GM21526 (cell line): ENCODE measurements at regions not wholly inside any gene's neighbourhood (a gene's known extent, or its start where the extent isn't known, plus 50 kb on each side); places are given as distances from the start of the nearest gene placed in this dataset.

ENCODE experiments used
- ATAC-seq: cut with Tn5 transposase; IDR thresholded peaks from one replicate; pipeline ENCODE4 v1.9.1; 2021; ENCODE audit warnings: moderate library complexity; ENCODE audit not compliant: unreplicated experiment, low FRiP score

GRCh38 chr15:31151301-31152233, 50.0 kb upstream of the TRPM1 start:
- ATAC-seq = no peak

- no peak for ATAC-seq
Observed at GRCh38 chr15:31153531-31153930, 52.0 kb upstream of the TRPM1 start.

GRCh38 chr15:31155151-31155550, 53.6 kb upstream of the TRPM1 start:
- ATAC-seq = no peak

GRCh38 chr15:31156226-31156625, 54.7 kb upstream of the TRPM1 start:
- no peak for ATAC-seq

DNA sequence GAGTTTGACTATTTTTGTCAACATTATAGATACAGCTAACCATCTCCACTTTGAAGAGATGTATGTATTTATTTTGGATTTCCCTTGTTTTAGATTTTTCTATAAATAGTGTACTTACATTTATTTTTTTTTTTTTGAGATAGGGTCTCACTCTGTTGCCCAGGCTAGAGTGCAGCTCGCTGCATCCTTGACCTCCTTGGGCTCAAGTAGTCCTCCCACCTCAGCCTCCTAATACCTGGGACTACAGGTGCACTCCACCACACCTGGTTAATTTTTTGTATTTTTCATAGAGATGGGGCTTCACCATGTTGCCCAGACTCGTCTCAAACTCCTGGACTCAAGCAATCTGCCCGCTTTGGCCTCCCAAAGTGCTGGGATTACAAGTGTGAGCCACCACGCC, 55.3 kb upstream of the TRPM1 start:
- ATAC-seq = no peak

- no peak for ATAC-seq
Observed at GRCh38 chr15:31157644-31158069, 56.1 kb upstream of the TRPM1 start.

DNA sequence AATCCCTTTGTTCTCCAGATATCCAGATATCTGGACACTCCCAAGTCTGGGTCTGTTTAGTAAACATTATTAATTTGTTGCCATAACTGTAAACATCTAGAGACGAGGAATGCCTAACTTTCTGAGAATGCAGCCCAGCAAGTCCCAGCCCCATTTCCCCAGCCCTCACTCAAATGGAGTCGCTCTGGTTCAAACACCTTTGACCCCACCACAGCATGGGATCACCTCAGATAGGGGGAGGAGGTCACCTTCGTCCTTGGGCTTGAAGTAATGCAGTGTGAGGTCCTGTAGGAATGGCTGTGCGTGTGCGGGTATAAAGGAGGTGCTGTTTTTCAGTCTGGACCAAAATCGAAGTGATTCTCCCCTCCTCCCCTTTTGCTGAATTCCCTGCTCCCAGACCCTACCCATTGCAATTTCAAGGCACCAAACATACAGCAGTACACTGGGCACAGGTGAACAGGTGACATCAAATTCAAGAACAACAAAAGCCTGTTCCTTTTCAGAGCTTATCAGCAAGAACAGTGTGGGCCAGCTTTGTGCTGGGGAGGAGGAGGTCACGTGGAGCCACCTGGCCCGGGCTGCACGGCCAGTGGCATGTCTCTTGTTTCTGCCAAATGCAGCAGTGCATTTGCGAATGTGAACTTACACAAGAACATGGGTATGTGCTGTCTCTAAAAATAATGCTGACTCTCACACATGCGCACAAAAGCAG, 57.5 kb upstream of the TRPM1 start:
- ATAC-seq = no peak

- ATAC-seq = no peak
Observed at GRCh38 chr15:31159837-31160236, 58.3 kb upstream of the TRPM1 start.

DNA sequence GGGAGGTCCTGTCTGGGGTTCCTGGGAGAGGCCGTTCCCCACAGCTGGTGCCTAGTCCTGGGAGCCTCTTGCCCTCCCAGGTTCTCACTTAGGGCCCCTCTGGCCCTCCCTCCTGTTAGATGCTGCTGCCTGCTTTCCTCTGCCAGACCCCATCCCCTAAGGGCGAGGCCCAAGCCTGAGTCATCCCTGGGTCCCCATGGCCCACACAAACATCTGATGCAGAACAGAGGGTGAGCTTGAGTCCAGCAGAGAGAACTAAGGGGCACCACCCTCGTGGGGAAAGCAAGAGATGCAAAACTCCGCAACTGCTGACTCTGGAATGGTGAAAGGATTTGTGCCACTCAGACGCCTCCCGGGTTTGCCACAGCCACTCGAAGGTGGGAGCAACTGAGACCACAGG, 58.8 kb upstream of the TRPM1 start:
- no peak for ATAC-seq

DNA sequence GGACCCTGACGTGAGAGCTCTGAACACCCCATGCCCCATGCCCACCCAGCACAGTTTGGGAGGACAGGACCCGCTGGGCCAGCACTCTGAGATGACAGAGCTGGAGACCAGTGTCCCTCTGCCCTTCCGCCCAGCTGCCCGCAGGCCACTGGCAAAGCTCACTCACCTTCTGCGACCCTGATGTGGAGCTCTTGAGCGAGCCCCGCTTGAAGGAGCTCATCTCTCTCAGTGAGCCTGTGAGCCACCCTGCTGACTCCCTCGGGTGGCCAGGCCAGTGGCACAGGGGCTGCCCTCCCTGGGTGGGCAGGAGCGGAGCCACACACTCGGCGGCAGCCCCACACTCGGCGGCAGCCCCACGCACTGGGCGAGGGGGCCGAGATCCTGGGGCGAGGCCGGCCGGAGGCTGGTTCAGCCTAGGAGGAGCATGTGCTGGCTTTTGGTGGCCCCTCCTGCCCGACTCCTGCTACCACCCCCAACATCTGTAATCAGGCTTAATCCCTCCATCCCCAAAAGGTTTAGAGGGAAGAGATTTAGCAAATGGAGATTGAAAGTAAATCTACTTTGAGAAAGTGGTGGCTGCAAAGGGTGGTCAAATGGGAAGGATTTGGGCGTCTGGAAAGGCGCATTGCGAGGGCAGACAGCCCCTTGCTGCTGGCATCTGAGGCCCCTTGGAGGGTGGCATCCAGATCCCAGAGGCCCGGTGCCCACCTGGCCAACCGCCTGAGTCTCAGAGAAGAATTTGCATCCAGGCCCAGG, 59.4 kb upstream of the TRPM1 start:
- ATAC-seq = no peak

DNA sequence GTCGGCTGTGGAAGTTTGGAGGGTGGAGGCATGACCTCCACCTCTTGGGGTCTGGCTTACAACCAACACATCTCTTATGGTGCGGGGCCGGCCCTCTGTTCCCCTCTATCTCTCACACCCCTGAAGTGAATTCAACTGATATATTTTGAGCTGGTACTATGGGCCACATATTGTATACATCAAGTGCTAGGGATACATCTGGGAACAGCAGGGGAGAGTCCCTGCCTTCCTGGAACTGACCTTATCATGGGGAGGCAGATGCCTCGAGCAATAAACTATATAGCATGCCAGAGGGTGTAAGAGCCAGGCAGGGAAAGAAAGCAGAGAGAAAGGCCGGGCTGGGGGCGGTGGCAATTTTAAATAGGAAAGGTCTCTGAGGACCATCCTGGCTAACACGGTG, 60.4 kb upstream of the TRPM1 start:
- ATAC-seq = no peak

- no peak for ATAC-seq
Observed at GRCh38 chr15:31162721-31163510, 61.4 kb upstream of the TRPM1 start.

- ATAC-seq = no peak
Observed at GRCh38 chr15:31163769-31164572, 62.4 kb upstream of the TRPM1 start.

DNA sequence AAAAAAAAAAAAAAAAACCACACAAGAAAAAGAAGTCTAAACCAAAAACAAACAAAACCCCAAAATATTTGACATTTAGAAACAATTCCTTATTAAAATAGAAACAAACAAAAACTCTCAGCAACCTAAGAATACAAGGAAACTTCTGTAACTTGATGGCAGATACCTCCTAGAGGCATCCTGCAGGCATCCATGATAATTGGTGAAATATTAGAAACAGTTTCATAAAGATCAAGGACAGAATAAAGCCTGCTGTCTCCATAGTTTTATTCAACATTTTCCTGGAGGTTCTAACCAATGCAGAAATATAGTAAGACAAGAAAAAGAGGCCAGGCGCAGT, 63.0 kb upstream of the TRPM1 start:
- no peak for ATAC-seq

DNA sequence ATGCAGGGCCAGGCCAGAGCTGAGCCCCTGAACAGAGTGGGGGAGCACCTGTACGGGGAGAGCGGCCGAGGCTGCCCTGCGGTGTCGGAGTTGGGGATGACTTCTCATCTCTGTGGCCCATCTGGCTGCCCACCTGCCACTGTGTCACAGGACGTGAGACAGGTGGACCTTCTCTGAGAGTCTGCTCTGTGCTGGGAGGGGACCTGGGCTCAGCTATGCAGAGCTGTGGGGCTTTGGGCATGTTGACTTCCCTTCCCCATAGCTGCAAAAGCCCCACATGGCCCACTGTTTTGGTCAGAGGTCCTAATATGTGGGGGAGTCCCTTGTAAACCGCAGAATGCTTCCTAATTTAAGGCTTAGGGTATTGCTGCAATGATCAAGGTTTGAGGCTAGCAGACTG, 68.0 kb upstream of the TRPM1 start:
- no peak for ATAC-seq

DNA sequence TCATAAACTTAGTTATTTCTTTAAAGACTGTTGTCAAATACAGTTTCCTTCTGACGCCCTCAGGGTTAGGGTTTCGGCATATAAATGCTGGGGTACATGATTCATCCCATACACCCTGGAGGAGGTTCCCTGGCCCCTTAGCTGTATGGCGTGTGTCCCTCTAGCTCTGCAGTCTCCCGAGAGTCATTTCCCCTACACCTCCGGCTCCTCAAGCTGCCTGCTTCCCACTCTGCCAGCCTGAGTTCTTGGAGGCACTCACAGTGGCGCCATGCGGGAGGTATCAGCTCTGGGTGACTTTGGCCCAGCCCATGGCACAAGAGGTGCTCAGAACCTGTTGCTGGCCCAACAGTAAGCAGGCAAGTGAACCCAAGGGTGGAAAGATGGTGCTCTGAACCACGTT, 70.2 kb upstream of the TRPM1 start:
- no peak for ATAC-seq

DNA sequence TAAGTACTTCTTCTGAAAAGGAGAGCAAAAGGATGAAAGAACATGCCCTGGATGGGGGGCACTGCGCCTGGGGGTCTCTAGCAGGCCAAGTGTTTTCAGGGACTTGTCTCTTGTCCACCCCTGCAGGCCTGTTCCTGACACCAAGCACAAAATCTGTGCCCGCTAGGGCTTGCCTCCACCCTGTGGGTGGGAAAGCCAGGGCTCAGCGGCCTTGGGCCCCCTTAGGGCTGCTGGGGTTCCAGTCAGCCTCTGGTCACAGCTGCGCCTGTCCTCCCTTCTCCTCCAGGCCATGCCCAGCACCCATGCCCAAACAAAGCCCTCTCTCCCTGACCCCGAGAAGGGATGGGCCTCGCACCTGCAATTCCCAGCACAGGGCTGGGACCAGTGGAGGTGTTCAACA, 71.1 kb upstream of the TRPM1 start:
- ATAC-seq = no peak

DNA sequence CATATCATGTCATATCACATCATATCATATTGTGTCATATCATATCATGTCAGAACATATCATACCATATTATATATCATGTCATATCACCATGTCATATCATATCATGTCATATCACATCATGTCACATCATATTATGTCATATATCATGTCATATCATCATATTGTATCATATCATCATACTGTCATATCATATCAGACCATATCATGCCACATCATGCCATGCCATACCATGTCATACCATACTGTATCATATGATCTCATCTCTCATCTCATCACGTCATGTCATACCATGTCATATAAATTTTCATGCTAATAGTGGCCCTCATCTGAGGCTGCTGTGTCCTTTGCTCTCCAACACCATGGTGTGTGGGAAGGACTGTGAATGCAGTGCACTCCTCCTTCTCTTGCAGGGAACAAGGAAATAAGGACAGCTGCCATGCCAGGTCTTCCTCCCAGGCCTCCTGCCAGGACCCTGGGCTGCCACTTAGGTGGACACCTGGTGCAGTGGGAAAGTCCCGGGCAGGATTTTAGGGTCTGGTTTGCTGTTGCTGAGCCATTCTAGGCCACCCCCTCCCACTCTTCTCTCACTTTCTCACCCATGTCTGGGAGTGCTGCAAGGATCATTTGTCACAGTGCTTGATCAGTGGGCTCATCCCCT, 72.4 kb upstream of the TRPM1 start:
- ATAC-seq = no peak

- ATAC-seq = no peak
Observed at GRCh38 chr15:31175484-31175883, 74.0 kb upstream of the TRPM1 start.
